HG03558 (cell line): ENCODE measurements at regions not wholly inside any gene's neighbourhood (a gene's known extent, or its start where the extent isn't known, plus 50 kb on each side); places are given as distances from the start of the nearest gene placed in this dataset.

Experiments used
- ATAC-seq: cut with Tn5 transposase; IDR thresholded peaks from one replicate; pipeline ENCODE4 v1.9.1; 2021; ENCODE audit warnings: moderate number of reproducible peaks; ENCODE audit not compliant: unreplicated experiment; ENCODE audit errors: extremely low read depth

DNA sequence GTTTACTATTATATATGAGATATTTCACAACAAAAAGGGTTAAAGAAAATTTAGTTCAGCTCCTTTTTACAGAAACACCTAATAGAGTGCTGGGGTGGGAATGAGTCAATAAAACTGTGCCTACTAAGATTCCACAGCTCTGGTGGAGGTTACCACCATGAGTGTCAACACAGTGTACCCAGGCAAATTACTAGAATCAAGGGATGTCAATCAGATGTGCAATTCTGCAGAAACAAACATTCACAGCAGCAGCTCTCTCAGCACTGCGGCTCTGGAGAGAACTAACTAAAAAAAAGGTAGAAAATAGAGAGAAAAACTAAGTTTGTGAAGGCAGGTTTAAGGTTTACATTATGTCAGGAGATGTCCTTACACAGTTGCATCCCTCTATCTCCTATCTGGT lies 1313.0 kb downstream of the MAT2B start:
- ATAC-seq: no peak

DNA sequence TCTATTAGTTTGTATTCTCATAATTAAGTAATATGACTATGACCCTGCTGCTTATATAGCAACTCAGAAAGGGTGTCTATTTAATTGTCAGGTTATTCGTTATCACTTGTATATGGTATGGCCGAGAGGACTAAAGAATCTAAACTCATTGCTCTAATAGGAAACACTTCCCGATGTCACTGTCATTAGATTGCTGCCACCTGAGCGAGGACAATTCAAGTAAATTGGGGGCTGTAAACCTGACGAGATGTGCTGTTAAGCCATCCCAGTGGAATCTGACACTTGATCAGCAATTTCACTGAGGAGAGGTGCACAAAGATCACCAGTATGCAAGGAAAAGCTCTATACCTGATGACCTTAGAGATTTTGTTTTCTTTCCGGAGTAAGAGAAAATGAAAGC lies 1319.3 kb downstream of the MAT2B start:
- no peak for ATAC-seq

DNA sequence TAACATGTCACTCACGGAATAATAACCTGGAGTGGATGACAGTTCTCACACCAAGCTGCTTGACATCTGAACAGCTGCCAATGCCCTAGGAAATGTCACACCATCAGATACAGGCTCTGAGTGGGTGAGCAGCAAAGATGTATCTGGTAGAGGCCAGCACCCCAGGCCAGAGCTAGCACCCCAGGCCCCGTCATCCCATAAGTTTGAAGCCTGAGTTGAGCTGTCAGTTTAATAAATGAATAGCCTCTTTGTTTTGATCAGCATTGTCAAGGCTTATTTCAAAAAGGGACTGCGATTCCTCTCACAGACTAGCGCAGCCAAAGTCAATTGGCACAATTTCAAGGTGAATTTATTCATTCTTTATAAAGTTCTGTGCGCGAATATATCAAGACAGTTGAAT lies 1327.1 kb downstream of the MAT2B start:
- ATAC-seq: no peak

DNA sequence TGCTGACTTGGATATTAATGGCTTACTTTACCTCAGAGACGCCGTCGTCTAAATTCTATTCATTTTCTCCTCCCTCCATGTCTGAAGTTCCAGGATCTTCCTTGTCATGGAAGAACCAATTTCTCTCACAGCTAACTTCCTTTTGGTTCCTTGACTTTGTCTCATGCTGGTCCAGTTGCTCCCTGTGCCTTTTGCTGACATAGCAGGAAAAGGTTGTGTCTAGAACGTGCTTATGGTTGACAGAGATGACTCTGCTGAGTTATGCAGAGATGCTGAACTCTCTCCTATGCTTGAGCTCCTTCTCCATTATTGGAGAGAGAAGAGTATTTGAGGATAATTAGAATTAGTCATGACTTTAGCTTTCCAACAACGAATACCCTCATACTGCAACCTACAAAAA lies 1338.9 kb downstream of the MAT2B start:
- no peak for ATAC-seq

DNA sequence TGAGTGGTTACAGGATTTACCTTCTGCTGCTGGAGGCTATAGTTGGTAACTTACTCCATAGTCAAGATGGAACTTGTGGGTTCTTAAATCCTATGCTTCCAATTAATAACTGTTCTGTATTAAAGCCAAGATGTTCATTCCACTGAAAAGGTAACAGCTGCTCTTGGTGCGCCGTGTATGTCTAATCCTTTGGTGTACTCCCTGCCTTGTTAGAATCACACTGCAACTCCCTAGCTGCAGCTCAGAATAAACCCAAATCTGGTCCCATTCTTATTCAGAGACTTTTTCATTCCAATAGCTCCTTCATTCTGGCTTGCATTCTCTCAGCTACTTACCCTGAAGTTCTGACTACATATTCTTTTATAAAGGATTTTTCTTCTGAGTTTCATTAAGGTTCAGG lies 1355.5 kb downstream of the MAT2B start:
- ATAC-seq: no peak

DNA sequence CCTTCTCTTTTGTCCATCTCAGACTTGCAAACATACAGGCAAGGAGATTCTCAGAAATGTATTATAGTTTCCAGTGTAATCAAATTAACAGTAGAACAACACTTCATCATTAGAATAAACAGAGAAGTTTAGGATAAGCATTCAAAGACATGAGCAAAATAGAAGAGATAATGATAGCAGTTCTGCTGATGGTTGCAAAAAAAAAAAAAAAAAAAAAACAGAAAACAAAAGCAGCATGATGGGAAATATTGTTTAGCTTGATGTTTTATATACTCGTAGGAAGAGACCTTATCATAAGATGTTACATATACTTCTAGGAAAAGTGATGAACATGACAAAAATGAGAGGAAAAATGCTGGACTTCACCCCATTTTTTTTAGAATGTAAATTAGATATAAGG lies 1356.2 kb downstream of the MAT2B start:
- no peak for ATAC-seq

DNA sequence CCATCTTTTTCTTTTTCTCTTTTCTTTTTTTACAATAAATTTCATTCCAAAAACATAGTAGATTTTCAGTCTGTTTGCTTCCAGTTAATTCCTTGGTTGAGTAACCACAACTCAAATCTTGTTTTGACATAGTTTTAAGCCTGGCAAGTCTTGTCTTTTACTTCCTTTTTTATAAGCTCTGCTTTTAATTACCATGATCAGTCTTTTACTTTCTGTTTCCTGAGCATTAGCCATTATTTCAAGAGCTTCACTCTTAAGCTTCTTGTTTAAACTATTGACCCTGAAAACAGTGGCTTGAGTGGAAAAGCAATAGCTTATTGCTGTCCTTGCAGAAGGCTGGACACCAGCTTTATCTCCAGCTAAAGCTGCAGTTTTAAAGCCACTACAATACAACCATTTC lies 1363.3 kb downstream of the MAT2B start:
- ATAC-seq: no peak

DNA sequence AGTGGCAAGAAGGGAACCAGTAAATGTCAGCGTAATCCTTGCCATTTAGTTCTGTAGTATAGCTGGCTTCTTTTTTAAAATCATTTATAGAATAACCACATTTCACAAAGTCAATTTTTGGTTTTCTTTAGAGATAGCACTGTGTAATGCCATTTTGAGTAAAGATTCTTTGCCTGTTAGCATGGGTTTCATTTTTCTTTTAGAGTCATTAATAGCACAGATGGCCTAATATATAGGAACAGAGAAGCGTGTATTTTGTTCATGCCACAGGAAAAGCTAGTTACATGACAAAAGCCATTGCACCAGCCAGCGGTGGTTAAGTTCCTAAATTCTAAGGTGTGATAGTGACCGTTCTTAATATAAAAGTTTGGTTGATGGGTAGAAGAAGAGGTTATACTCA lies 1363.9 kb downstream of the MAT2B start:
- no peak for ATAC-seq

DNA sequence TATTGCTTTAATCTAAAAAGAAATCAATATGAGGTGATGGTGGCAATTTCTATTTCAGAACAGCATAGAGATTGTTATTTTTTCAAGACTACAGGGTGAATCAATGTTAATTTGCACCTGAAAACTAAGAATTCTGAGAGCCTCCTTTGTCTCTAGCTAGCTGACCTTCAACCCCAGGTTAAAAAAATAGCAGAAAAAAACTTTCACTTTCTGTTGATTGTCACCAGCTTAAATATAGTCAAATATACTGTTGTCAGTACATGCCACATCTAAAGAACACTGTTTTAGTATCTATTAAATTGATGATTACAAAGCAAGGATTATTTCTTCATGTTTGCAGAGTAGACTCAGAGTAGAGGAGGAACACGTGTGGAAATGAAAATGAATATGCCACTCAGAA lies 1371.4 kb downstream of the MAT2B start:
- no peak for ATAC-seq

DNA sequence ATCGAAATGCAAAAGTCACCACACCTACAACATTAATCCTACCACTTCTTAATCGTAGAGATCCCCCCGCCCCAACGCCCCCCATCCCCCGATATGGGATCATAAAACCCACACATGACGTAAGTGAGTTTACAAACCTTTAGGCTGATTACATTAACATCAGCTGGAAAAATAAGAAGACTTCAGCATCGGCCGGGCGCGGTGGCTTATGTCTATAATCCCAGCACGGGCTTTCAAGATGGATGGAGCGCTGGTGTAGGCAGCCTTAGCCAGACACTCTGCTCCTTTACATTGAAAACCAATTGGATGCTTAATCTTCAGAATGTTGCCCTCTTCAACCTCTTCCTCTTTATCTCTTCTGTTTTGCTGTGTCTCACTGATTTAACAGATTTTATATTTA lies 1376.0 kb downstream of the MAT2B start:
- ATAC-seq: no peak

DNA sequence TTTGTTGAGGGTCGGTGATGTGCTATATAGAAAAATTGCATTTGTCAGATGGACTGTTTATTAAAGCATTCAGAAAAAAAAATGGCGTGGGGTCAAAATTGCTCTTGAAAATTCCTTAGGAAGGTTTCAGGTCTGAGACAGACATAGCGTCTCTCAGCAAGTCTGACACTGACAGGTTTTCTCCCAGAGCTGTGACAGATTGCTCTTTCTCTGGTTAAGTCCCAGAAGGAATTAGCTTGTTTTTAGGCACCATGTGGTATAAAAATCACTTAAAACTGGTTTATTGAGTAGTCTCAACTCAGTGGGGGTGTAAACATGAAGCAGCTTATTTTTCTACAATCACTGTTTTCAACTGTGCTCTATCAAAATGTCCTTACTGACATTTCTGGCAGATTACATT lies 1379.8 kb downstream of the MAT2B start:
- no peak for ATAC-seq

DNA sequence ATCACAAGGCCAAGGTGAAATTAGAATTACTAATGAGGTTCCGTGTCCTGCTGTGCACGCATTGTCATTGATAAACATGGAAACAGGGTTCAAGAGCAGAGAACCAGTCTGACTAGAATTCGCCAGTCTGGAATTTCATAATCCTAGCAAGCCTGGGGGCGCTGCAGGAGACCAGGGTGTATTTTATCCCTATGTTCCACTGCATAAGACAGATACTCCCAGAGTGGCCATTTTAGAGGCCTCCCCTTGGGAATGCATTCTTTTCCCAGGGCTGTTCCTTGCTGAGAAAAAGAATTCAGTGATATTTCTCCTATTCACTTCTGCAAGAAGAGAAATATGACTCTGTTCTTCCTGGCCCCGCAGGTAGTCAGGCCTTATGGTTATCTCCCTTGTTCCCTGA lies 1387.7 kb downstream of the MAT2B start:
- no peak for ATAC-seq

DNA sequence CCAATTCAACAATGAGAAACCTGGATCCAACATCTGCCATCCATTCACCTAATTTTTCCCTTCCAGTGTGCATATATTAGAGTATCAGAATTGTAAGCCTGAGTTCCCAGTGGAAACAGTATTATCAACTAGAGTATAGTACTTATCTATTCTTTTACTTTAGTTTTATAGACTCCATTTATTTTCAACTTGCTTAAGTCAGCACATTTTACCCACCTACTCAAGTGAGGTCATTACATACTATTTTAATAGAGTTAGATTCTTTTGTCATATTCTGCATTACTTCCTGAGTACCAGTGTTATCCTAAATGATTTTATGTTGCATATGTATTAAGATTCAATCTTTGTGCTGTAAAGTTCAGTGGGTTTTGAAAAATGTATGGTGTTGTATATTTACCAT lies 1393.3 kb downstream of the MAT2B start:
- no peak for ATAC-seq

DNA sequence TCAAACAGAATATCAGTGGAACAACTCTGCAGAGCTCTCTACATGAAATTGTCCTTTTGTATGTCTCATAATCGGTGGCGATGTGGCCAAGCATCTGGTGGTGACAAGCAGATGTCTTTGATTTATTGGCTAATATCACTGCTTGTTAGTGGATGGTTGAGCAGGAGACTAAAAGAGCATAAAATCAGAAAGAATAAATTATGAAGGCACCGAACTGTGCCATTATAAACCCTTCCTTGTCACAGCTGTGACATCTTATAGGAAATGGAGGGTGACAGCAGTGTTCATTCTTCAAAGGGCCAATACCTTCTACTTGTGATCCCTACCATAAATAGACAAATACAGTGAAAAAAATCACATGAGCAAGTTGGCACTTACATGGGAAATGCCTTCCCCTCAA lies 1404.3 kb downstream of the MAT2B start:
- ATAC-seq: no peak

DNA sequence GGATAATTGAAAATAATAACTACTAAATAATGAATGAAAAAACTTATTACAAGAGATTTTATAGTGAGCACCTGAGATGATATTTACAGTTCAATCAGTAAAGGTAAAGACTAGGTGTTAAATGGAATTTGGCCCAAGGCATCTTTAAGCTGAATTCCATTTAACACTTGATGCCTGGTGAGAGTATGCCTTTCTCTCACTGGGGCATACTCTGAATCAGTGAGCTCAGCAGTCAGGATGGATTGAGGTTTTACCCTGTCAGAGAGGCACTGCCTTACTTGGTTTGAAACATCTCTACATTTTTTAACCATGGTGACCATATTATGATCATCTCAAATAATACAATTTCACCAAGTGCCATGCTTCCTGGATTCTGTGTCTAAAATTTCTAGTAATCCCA lies 1416.3 kb downstream of the MAT2B start:
- no peak for ATAC-seq

DNA sequence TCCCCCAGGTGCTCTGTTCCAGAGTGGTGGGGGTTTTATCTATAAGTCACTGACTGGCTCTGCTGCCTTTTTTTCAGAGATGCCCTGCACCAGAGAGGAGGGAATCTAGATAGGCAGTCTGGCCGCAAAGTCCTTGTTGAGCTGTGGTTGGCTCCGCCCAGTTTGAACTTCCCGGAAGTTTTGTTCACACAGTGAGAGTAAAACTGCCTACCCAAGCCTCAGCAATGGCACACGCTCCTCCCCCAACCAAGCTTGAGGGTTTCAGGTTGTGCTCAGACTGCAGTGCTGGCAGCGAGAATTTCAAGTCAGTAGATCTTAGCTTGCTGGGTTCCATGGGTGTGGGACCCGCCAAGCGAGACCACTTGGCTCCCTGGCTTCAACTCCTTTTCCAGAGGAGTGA lies 1428.6 kb downstream of the MAT2B start:
- no peak for ATAC-seq

DNA sequence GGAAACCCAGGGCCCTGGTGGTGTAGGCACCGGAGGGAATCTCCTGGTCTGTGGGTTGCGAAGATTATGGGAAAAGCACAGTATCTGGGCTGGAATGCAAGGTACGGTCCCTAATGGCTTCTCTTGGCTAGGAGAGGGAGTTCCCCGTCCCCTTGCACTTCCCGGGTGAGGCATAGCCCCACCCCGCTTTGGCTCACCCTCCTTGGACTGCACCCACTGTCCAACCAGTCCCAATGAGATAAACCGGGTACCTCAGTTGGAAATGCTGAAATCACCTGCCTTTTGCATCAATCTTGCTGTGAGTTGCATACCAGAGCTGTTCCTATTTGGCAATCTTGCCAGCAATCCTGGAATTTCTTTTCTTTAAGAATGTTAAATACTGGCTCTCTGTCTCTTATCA lies 1429.1 kb downstream of the MAT2B start:
- no peak for ATAC-seq

DNA sequence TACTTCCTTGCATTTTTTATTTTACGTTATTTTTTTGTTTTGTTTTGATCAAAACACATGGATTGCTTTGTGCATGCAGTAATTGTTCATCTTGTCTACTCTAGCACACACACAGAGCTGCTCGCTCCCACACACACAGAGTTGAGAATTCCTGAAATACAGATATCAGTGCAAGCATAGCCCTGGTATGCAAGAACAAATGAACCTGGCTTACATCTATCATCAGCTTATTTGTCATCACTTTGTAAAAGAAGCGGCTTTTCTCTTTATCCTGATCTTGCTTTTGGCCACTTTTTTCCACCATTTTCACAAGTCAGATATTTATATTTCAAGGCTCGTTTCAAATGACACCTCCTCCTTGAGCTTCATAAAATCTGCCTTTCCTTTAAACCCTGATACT lies 1435.7 kb downstream of the MAT2B start:
- no peak for ATAC-seq

DNA sequence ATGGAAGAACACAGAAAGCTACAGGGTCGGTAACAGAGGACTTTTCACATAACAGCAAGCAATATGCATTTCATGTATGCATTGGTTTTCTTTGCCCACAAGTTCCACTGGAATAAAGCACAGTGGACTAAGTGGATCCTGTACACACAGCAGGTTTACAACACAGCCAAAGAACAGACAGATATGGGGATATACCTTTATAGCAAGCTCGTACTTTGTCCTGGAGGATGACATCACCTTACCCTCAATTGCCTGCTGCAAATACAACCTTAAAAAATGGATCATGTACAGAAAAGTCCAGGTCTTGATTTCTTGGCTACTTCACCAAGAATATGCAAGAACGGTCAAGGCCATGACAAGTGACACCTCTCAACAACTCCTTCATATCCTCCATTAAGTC lies 1445.5 kb downstream of the MAT2B start:
- ATAC-seq: no peak

DNA sequence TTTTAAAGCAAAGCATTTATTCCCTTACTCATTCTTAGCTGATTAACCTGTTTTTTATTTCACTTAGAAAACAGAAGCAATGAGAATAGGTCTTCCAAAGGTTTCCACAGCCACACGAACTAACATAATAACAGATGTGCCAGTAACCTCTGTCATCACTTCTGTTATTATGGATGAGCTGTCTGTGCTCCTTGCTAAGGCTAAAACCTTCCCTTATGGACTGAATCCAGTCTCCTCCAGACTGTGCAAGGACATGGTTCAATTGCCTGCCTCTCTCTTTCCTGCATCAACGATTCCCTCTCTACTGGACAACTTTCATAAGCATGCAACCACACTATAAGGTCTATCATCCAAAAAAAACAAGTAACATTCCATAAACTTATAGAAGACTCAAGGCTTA lies 1446.2 kb downstream of the MAT2B start:
- ATAC-seq: no peak

DNA sequence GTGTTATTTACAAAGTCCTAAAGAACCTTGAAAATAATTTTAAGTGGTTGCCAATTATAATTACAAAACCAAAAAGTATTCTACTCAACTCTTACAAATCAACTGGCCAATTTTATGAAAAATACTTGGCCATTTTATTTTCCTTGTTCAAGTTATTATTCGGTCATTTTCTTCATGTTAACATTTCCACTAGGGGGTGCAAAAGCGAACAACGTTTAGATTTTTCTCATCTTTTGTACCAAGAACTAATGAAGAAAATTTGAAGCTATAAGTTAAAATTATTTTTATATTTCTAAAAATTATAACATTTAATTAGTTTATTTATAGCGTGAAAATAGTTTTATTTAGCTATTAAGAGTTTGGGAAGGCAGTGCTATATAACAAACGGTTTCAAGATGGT lies 1453.3 kb downstream of the MAT2B start:
- no peak for ATAC-seq

DNA sequence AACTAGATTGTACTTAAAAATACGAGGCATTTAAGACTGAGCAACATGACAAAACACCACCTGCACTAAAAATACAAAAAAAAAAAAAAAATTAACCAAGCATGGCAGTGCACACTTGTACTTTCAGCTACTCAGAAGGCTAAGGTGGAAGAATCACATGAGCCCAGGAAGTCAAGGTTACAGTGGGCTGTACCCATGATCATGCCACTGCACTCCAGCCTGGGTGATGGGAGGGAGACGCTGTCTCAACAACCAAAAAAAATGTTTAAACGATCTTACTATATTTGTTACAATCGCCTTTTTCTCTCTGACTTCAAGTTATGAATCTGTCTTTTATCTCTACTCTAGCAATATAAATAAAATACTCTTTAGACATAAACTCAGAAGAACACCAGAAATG lies 1454.3 kb downstream of the MAT2B start:
- ATAC-seq: no peak

DNA sequence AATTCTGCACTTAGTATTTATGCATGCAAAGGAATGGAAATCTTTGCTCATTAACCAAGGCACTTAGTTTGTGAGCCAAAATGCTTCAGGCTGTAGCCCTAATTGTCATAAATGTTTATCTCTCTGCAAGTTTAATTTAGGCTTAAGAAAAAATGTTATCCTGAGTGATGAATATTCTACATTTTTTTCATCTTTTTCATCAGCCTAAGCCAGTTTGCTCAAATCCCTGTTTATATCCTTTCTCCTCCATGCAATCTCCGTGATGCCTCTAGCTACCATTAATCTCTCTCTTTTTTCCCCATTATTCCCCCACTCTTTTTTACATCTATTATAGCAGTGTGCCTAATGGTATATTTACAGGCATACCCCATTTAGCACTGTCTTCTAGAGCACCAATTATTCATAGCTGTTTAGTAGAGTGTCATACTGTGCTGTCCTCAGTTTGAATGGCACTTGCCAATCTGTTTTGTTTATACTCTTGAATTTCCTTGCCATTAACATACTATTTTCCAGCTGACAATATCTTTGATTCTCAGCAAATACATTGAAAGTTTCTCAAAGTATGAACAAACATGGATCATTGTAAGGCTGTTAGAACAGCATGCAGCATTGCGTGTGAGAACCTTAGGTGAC lies 1457.0 kb downstream of the MAT2B start:
- no peak for ATAC-seq
